Endothelial cell of umbilical vein (primary cell): ENCODE measurements at regions not wholly inside any gene's neighbourhood (a gene's known extent, or its start where the extent isn't known, plus 50 kb on each side); places are given as distances from the start of the nearest gene placed in this dataset.

ENCODE experiments used
- BruUV-seq: library from RNA; stranded (reverse); fragments of 400-500 nt; replicated peaks from 2 replicates; lab custom pipeline; 2021; lab: Mats Ljungman, UMichigan
- CTCF ChIA-PET: fragments of 300-600, 350-600 bp; sonication (Branson Sonifier 250); formaldehyde crosslinking; loops from one replicate; lab custom pipeline; 2021; ENCODE audit warnings: antibody characterized with exemption, inconsistent platforms; lab: Charles Lee
- POLR2A ChIA-PET: fragments of 300-600, 350-600 bp; sonication (Branson Sonifier 250); formaldehyde crosslinking; loops from one replicate; lab custom pipeline; 2021; ENCODE audit warnings: antibody characterized with exemption, inconsistent platforms; lab: Charles Lee
- DNase-seq: peaks from one replicate; pipeline ENCODE4 v3.0.0-alpha.2; 2011; ENCODE audit warnings: low read depth, low spot score
- FAIRE-seq: peaks from 2 replicates; lab custom pipeline; 2011; peaks lifted over from hg19 to GRCh38; lab: Jason Lieb, UNC
- H2AFZ ChIP-seq: 2 replicates; pipeline ENCODE4 v1.6.0; 2012; ENCODE audit warnings: low read depth, low read length, control low read depth, inconsistent platforms
- H3K27ac ChIP-seq: 2 replicates; pipeline ENCODE4 v1.5.1; 2011; ENCODE audit warnings: low read depth, mild to moderate bottlenecking, control low read depth, low read length, moderate library complexity; ENCODE audit not compliant: insufficient read depth
- H3K27me3 ChIP-seq, 2 experiments: 2 replicates each; pipeline versions ENCODE4 v1.6.0 to v1.6.1; 2011; ENCODE audit warnings: low read length in 2 of 2, mixed read lengths in 1 of 2; ENCODE audit not compliant: control insufficient read depth in 2 of 2, insufficient read depth in 2 of 2
- H3K36me3 ChIP-seq, 2 experiments: 2 replicates in 1 of 2; 3 replicates in 1 of 2; pipeline ENCODE4 v1.5.1; 2011; ENCODE audit warnings: low read length in 2 of 2, mild to moderate bottlenecking in 1 of 2, moderate library complexity in 1 of 2; ENCODE audit not compliant: control insufficient read depth in 2 of 2, insufficient read depth in 2 of 2; ENCODE audit errors: extremely low read depth in 1 of 2
- H3K4me1 ChIP-seq: 3 replicates; pipeline ENCODE4 v1.5.1; 2011; ENCODE audit warnings: mild to moderate bottlenecking, low read length; ENCODE audit not compliant: control insufficient read depth, insufficient read depth; ENCODE audit errors: extremely low read depth
- H3K4me2 ChIP-seq: 2 replicates; pipeline ENCODE4 v1.6.1; 2011; ENCODE audit warnings: low read length, control low read depth, mixed read lengths; ENCODE audit not compliant: insufficient read depth
- H3K4me3 ChIP-seq, 3 experiments: fragments of 200-600 bp in 1 of 3; sonication (generic), shearing (Covaris generic) in 1 of 3; replicated peaks in 1 of 3; 2 replicates each; pipeline ENCODE4 v1.5.1; 2011 to 2016; ENCODE audit warnings: control low read depth in 3 of 3, low read length in 3 of 3, mild to moderate bottlenecking in 2 of 3, inconsistent platforms in 1 of 3, low read depth in 1 of 3, moderate library complexity in 1 of 3; ENCODE audit not compliant: insufficient read depth in 1 of 3
- H3K79me2 ChIP-seq: 2 replicates; pipeline ENCODE4 v1.6.0; 2012; ENCODE audit warnings: low read length, inconsistent platforms; ENCODE audit not compliant: control insufficient read depth, insufficient read depth
- H3K9ac ChIP-seq: replicated peaks from 2 replicates; pipeline ENCODE3; 2011; ENCODE audit warnings: low read length, control low read depth; ENCODE audit not compliant: insufficient read depth; ENCODE audit errors: extremely low read depth
- H3K9me1 ChIP-seq: replicated peaks from 3 replicates; pipeline ENCODE4 v1.6.0; 2011; ENCODE audit warnings: mild to moderate bottlenecking, low read length; ENCODE audit not compliant: control insufficient read depth, insufficient read depth; ENCODE audit errors: extremely low read depth
- H3K9me3 ChIP-seq: replicated peaks from 2 replicates; pipeline ENCODE4 v1.5.1; 2012; ENCODE audit warnings: low read length, inconsistent platforms; ENCODE audit not compliant: control insufficient read depth, insufficient read depth
- H4K20me1 ChIP-seq: replicated peaks from 2 replicates; pipeline ENCODE3; 2011; ENCODE audit warnings: mild to moderate bottlenecking, low read length; ENCODE audit not compliant: control insufficient read depth, insufficient read depth; ENCODE audit errors: extremely low read depth
- EZH2 ChIP-seq: IDR thresholded peaks from 2 replicates; pipeline ENCODE4 v1.6.1; 2012; ENCODE audit warnings: borderline replicate concordance, low read depth, mild to moderate bottlenecking, moderate library complexity, low read length, inconsistent platforms; ENCODE audit not compliant: severe bottlenecking
- GATA2 ChIP-seq: IDR thresholded peaks from 2 replicates; pipeline ENCODE4 v1.7.0; 2011; ENCODE audit warnings: low read depth, mild to moderate bottlenecking, moderate library complexity, mixed read lengths, low read length; ENCODE audit not compliant: insufficient read length, insufficient read depth
- JUN ChIP-seq: IDR thresholded peaks from 2 replicates; pipeline ENCODE4 v1.6.1; 2011; ENCODE audit warnings: borderline replicate concordance, low read depth; ENCODE audit not compliant: insufficient read length, insufficient read depth
- MAX ChIP-seq: IDR thresholded peaks from 2 replicates; pipeline ENCODE4 v1.6.1; 2011; ENCODE audit not compliant: insufficient read depth, insufficient read length
- MYC ChIP-seq: IDR thresholded peaks from one replicate; pipeline ENCODE4 v1.6.1; 2011; ENCODE audit warnings: mild to moderate bottlenecking, low read depth, low read length
- POLR2A ChIP-seq: IDR thresholded peaks from 2 replicates; pipeline ENCODE4 v1.6.1; 2012; ENCODE audit warnings: low read depth, mild to moderate bottlenecking, control low read depth, low read length
- POLR2AphosphoS5 ChIP-seq: IDR thresholded peaks from 2 replicates; pipeline ENCODE4 v1.6.1; 2012; ENCODE audit warnings: low read depth, mild to moderate bottlenecking, control low read depth, low read length, moderate library complexity; ENCODE audit not compliant: insufficient read depth
- dilution Hi-C: fragments of 300-500 bp; cut with MboI; formaldehyde crosslinking; loops from one replicate; pipeline ENCODE4 v1.15.0; 2019; ENCODE audit warnings: low sequenced_read_pairs; ENCODE audit not compliant: extremely low pct_ligation_motif_present
- intact Hi-C: fragments of 100-400 bp; cut with micrococcal nuclease; formaldehyde crosslinking; loops from one replicate; pipeline ENCODE4 v1.10.0; 2022

- Histone ChIP-seq H3K9me1 (no peaks in the 10 kb centered on the region), H3K4me2 (no peak overlapping the region), H3K36me3 (no peaks in the 10 kb centered on the region), H3K27me3 (peaks cover 0 to 2% of the 10 kb centered on the region in 2 experiments), H4K20me1 (no peaks in the 10 kb centered on the region), H3K79me2 (no peaks in the 10 kb centered on the region), H3K9ac (no peak overlapping the region), H3K27ac (no peak overlapping the region), H3K9me3 (no peaks in the 10 kb centered on the region), H3K4me3 (no peak overlapping the region), H3K4me1 (no peaks in the 10 kb centered on the region), H2AFZ (no peak overlapping the region)
- DNase-seq (no peak), FAIRE-seq (no peak)
- intact Hi-C loops: no loop called here
- dilution Hi-C loops: no loop called here
- ChIA-PET POLR2A (no interaction called here), CTCF (interaction anchor here (0.9 to 1.3 kb wide), 3 partner anchors 12 to 54 kb away, joined by 3 read pairs; no protein-coding TSS in a partner anchor)
- TF ChIP-seq MYC (no peak), POLR2AphosphoS5 (no peak), POLR2A (no peak), JUN (no peak), EZH2 (no peak)
- BruUV-seq: no TSS peak
These were observed 116.2 kb upstream of the TMCO5A start for GRCh38 chr15:37818152-37818677.

GRCh38 chr15:37819191-37819590 lies 115.2 kb upstream of the TMCO5A start:
- Histone ChIP-seq H3K27ac (no peak overlapping the region), H3K27me3 (peaks cover 0 to 2% of the 10 kb centered on the region in 2 experiments), H3K79me2 (no peaks in the 10 kb centered on the region), H4K20me1 (no peaks in the 10 kb centered on the region), H3K4me2 (no peak overlapping the region), H2AFZ (no peak overlapping the region), H3K36me3 (no peaks in the 10 kb centered on the region), H3K4me1 (no peaks in the 10 kb centered on the region), H3K9me3 (no peaks in the 10 kb centered on the region), H3K9ac (no peak overlapping the region), H3K9me1 (no peaks in the 10 kb centered on the region), H3K4me3 (no peak overlapping the region)
- ChIA-PET POLR2A (no interaction called here), CTCF (no interaction called here)
- TF ChIP-seq POLR2A (no peak), GATA2 (no peak), POLR2AphosphoS5 (no peak), EZH2 (no peak), MAX (no peak), JUN (no peak)
- FAIRE-seq: no peak
- no peak for DNase-seq
- dilution Hi-C loops (no loop called here), intact Hi-C loops (no loop called here)
- no TSS peak for BruUV-seq
